ENCODE measurements at regions not wholly inside any gene's neighbourhood (a gene's known extent, or its start where the extent isn't known, plus 50 kb on each side); places are given as distances from the start of the nearest gene placed in this dataset.

GRCh38 chrX:143304518-143304917, 212.8 kb downstream of the SPANXN3 start:
- H3K27me3 ChIP-seq (ENCODE audit: insufficient read depth, low read length) = no peaks in the 10 kb centered on the region
- intact Hi-C loops (cut with micrococcal nuclease) = no loop called here
- no peak overlapping the region for H3K27ac ChIP-seq (ENCODE audit: low read depth, low read length)
- ChIA-PET CTCF (no interaction called here), RAD21 (ENCODE audit: low non-redundant PET in 1 of 2, low total read pairs in 2 of 2, uncharacterized antibody in 2 of 2, unreplicated experiment in 2 of 2) (no interaction called here), POLR2A (no interaction called here)
- no peak for TF ChIP-seq EZH2phosphoT487 (IDR thresholded peaks at IDR 0.05; ENCODE audit: borderline replicate concordance)
- TF ChIP-seq TCF7L2 (IDR thresholded peaks at IDR 0.05; ENCODE audit: borderline replicate concordance, extremely low read depth, insufficient read depth, insufficient read length) = no peak
- TF ChIP-seq ZBTB33 (IDR thresholded peaks at IDR 0.05; ENCODE audit: extremely low read depth, insufficient replicate concordance, low read length) = no peak
- TF ChIP-seq ATF3 (IDR thresholded peaks at IDR 0.05) = no peak
- no peak for TF ChIP-seq ZFX (IDR thresholded peaks at IDR 0.05)
- no peak for TF ChIP-seq MAX (IDR thresholded peaks at IDR 0.05)
- no peak for TF ChIP-seq SRF (IDR thresholded peaks at IDR 0.05; ENCODE audit: low read depth)
- TF ChIP-seq RAD21 (IDR thresholded peaks at IDR 0.05; ENCODE audit: low read depth) = no peak
- no peak for TF ChIP-seq ZNF274 (IDR thresholded peaks at IDR 0.05; ENCODE audit: low read depth, low read length)
- TF ChIP-seq ELF1 (IDR thresholded peaks at IDR 0.05; ENCODE audit: borderline replicate concordance, low read depth) = no peak
- TF ChIP-seq SIN3A (IDR thresholded peaks at IDR 0.05; ENCODE audit: low read depth) = no peak
- H3K36me3 ChIP-seq (ENCODE audit: control insufficient read depth in 1 of 2, insufficient read depth in 2 of 2, low read length in 2 of 2) = no peaks in the 10 kb centered on the region
- DNase-seq (ENCODE audit: low read depth, low spot score) = no peak
- no peaks in the 10 kb centered on the region for H4K20me1 ChIP-seq (ENCODE audit: insufficient read depth)
- H3K4me3 ChIP-seq (replicated peaks in 1 of 2; ENCODE audit: low read depth in 1 of 2, low read length in 2 of 2) = no peak overlapping the region
- ATAC-seq = no peak
- no peaks in the 10 kb centered on the region for H3K79me2 ChIP-seq (ENCODE audit: insufficient read depth, low read length)
- no peaks in the 10 kb centered on the region for H3K4me1 ChIP-seq (ENCODE audit: control insufficient read depth in 1 of 2, insufficient read depth in 2 of 2, low read length in 2 of 2)
- H3K9me2 ChIP-seq (ENCODE audit: insufficient read depth) = no peaks in the 10 kb centered on the region
- no peak overlapping the region for H2AFZ ChIP-seq (ENCODE audit: low read depth, low read length, poor library complexity, severe bottlenecking)
- no peak overlapping the region for H3K4me2 ChIP-seq (ENCODE audit: low read length)
- no peak overlapping the region for H3K9ac ChIP-seq (ENCODE audit: low read length)
- H3K9me3 ChIP-seq (ENCODE audit: control insufficient read depth in 1 of 2, insufficient read depth in 1 of 2, low read depth in 1 of 2, low read length in 2 of 2) = no peaks in the 10 kb centered on the region
- BruUV-seq (replicated peaks) = no TSS peak

Measured in HCT116 (cell line).